WTC11 (cell line): ENCODE measurements at regions not wholly inside any gene's neighbourhood (a gene's known extent, or its start where the extent isn't known, plus 50 kb on each side); places are given as distances from the start of the nearest gene placed in this dataset.

ENCODE experiments used
- ATAC-seq: fragments of 200-7000 bp; cut with Tn5 transposase; 2 replicates; pipeline ENCODE4 v1.10.0; 2021; ENCODE audit warnings: mild to moderate bottlenecking, moderate library complexity
- CTCF ChIA-PET: fragments of 300-600 bp; sonication (Branson Sonifier 250); formaldehyde crosslinking; loops from one replicate; lab custom pipeline; 2021; ENCODE audit warnings: antibody characterized with exemption; lab: Charles Lee
- POLR2A ChIA-PET: fragments of 350-600 bp; sonication (Branson Sonifier 250); formaldehyde crosslinking; loops from one replicate; lab custom pipeline; 2021; ENCODE audit warnings: antibody characterized with exemption; lab: Charles Lee
- DNase-seq: peaks from one replicate; pipeline ENCODE4 v3.0.0; 2021; ENCODE audit warnings: low spot score
- H3K27ac Mint-ChIP-seq: 2 replicates; pipeline ENCODE4 v1.8.0; 2021; ENCODE audit warnings: mixed read lengths
- H3K27me3 Mint-ChIP-seq: 2 replicates; pipeline ENCODE4 v1.8.0; 2021; ENCODE audit warnings: low read depth, mild to moderate bottlenecking, moderate library complexity, mixed read lengths
- H3K36me3 Mint-ChIP-seq: 2 replicates; pipeline ENCODE4 v1.8.0; 2021; ENCODE audit warnings: mixed read lengths
- H3K4me1 Mint-ChIP-seq: 2 replicates; pipeline ENCODE4 v1.8.0; 2022; ENCODE audit warnings: mixed read lengths
- H3K4me3 Mint-ChIP-seq: 2 replicates; pipeline ENCODE4 v1.8.0; 2021; ENCODE audit warnings: mild to moderate bottlenecking, moderate library complexity, mixed read lengths
- H3K9me3 Mint-ChIP-seq: 2 replicates; pipeline ENCODE4 v1.8.0; 2021; ENCODE audit warnings: mixed read lengths
- ATF2 ChIP-seq: sonication (generic); formaldehyde crosslinking; IDR thresholded peaks from 2 replicates; pipeline ENCODE4 v1.8.1; 2022; ENCODE audit warnings: low read depth, missing genetic modification reagents, borderline replicate concordance
- ATF3 ChIP-seq: sonication (generic); formaldehyde crosslinking; conservative IDR thresholded peaks from 2 replicates; pipeline ENCODE4 v1.8.1; 2022; ENCODE audit warnings: mild to moderate bottlenecking, missing genetic modification reagents
- CDX4 ChIP-seq: fragments of 250-450 bp; sonication (Bioruptor Pico); IDR thresholded peaks from 2 replicates; pipeline ENCODE4 v1.9.0; 2021; ENCODE audit warnings: moderate library complexity, mild to moderate bottlenecking, inconsistent platforms, borderline replicate concordance
- CREB1 ChIP-seq: sonication (generic); formaldehyde crosslinking; IDR thresholded peaks from 2 replicates; pipeline ENCODE4 v1.8.0; 2023; ENCODE audit warnings: mild to moderate bottlenecking, missing genetic modification reagents
- E2F1 ChIP-seq: sonication (generic); formaldehyde crosslinking; IDR thresholded peaks from 2 replicates; pipeline ENCODE4 v1.8.0; 2022; ENCODE audit warnings: mild to moderate bottlenecking, missing genetic modification reagents
- E2F5 ChIP-seq: sonication (generic); formaldehyde crosslinking; IDR thresholded peaks from 2 replicates; pipeline ENCODE4 v1.8.1; 2022; ENCODE audit warnings: mild to moderate bottlenecking, moderate library complexity, missing genetic modification reagents
- FOXP1 ChIP-seq: sonication (generic); formaldehyde crosslinking; IDR thresholded peaks from 2 replicates; pipeline ENCODE4 v1.8.0; 2022; ENCODE audit warnings: missing genetic modification reagents, mild to moderate bottlenecking, moderate library complexity, borderline replicate concordance
- FOXP4 ChIP-seq: sonication (generic); formaldehyde crosslinking; IDR thresholded peaks from 2 replicates; pipeline ENCODE4 v1.8.0; 2022; ENCODE audit warnings: mild to moderate bottlenecking, missing genetic modification reagents
- GABPB1 ChIP-seq: sonication (generic); formaldehyde crosslinking; IDR thresholded peaks from 2 replicates; pipeline ENCODE4 v1.8.1; 2023; ENCODE audit warnings: mild to moderate bottlenecking, missing genetic modification reagents
- JAZF1 ChIP-seq: fragments of 250-450 bp; sonication (Bioruptor Pico); IDR thresholded peaks from 2 replicates; pipeline ENCODE4 v1.9.0; 2021; ENCODE audit warnings: moderate library complexity, mild to moderate bottlenecking, inconsistent platforms
- MLX ChIP-seq: sonication (generic); formaldehyde crosslinking; IDR thresholded peaks from 2 replicates; pipeline ENCODE4 v1.8.1; 2023; ENCODE audit warnings: mild to moderate bottlenecking, missing genetic modification reagents, moderate library complexity
- NFE2L1 ChIP-seq: sonication (generic); formaldehyde crosslinking; IDR thresholded peaks from 2 replicates; pipeline ENCODE4 v1.8.1; 2023; ENCODE audit warnings: missing genetic modification reagents
- NFYB ChIP-seq: sonication (generic); formaldehyde crosslinking; conservative IDR thresholded peaks from 2 replicates; pipeline ENCODE4 v1.8.0; 2022; ENCODE audit warnings: low read depth, missing genetic modification reagents
- PRRX2 ChIP-seq: fragments of 250-450 bp; sonication (Bioruptor Pico); IDR thresholded peaks from 2 replicates; pipeline ENCODE4 v1.8.0; 2021; ENCODE audit warnings: mild to moderate bottlenecking
- SMAD4 ChIP-seq: sonication (generic); formaldehyde crosslinking; IDR thresholded peaks from 2 replicates; pipeline ENCODE4 v1.8.0; 2022; ENCODE audit warnings: mild to moderate bottlenecking, missing genetic modification reagents
- SP1 ChIP-seq: sonication (generic); formaldehyde crosslinking; conservative IDR thresholded peaks from 2 replicates; pipeline ENCODE4 v1.8.1; 2022; ENCODE audit warnings: missing genetic modification reagents
- STAT6 ChIP-seq: sonication (generic); formaldehyde crosslinking; conservative IDR thresholded peaks from 2 replicates; pipeline ENCODE4 v1.8.1; 2023; ENCODE audit warnings: mild to moderate bottlenecking, low read depth, missing genetic modification reagents, moderate library complexity
- TP53 ChIP-seq: sonication (generic); formaldehyde crosslinking; IDR thresholded peaks from 2 replicates; pipeline ENCODE4 v1.8.1; 2023; ENCODE audit warnings: mild to moderate bottlenecking, missing genetic modification reagents
- ZNF232 ChIP-seq: sonication (generic); formaldehyde crosslinking; IDR thresholded peaks from 2 replicates; pipeline ENCODE4 v1.8.0; 2022; ENCODE audit warnings: mild to moderate bottlenecking, missing genetic modification reagents
- ZNF671 ChIP-seq: fragments of 250-450 bp; sonication (Bioruptor Pico); IDR thresholded peaks from 2 replicates; pipeline ENCODE4 v1.8.0; 2021; ENCODE audit warnings: mild to moderate bottlenecking

- H3K4me3 Mint-ChIP-seq, result no peak overlapping the region
- H3K27ac Mint-ChIP-seq, result no peak overlapping the region
- ChIA-PET CTCF (no interaction called here), POLR2A (no interaction called here)
- DNase-seq (no peak), ATAC-seq (no peak)
- peaks cover 2% of the 10 kb centered on the region for H3K27me3 Mint-ChIP-seq
- peaks cover 56% of the 10 kb centered on the region for H3K9me3 Mint-ChIP-seq
- no peak for TF ChIP-seq ZNF671
- TF ChIP-seq ATF2 (CRISPR knock-in tag), result no peak
- TF ChIP-seq ATF3 (CRISPR knock-in tag), result no peak
- TF ChIP-seq STAT6 (CRISPR knock-in tag), result no peak
- no peak for TF ChIP-seq FOXP4 (CRISPR knock-in tag)
- peaks cover 24% of the 10 kb centered on the region for H3K36me3 Mint-ChIP-seq
- H3K4me1 Mint-ChIP-seq, result no peaks in the 10 kb centered on the region
Measured at GRCh38 chr7:4444106-4444505, 238.0 kb upstream of the FOXK1 start.

- Mint-ChIP-seq H3K9me3 (peaks cover 61% of the 10 kb centered on the region), H3K4me3 (no peak overlapping the region), H3K36me3 (peaks cover 24% of the 10 kb centered on the region), H3K27me3 (peaks cover 2% of the 10 kb centered on the region), H3K4me1 (no peaks in the 10 kb centered on the region), H3K27ac (no peak overlapping the region)
- no peak for TF ChIP-seq E2F1
- TF ChIP-seq NFE2L1 (CRISPR knock-in tag), result no peak
- TF ChIP-seq JAZF1 (CRISPR knock-in tag), result no peak
- TF ChIP-seq GABPB1 (CRISPR knock-in tag), result no peak
- TF ChIP-seq CDX4 (CRISPR knock-in tag), result no peak
- TF ChIP-seq ZNF232 (CRISPR knock-in tag), result no peak
- no peak for TF ChIP-seq SMAD4 (CRISPR knock-in tag)
- no peak for TF ChIP-seq NFYB (CRISPR knock-in tag)
- no peak for TF ChIP-seq CREB1 (CRISPR knock-in tag)
- TF ChIP-seq ZNF671, result no peak
- TF ChIP-seq FOXP1 (CRISPR knock-in tag), result no peak
- TF ChIP-seq TP53 (CRISPR knock-in tag), result no peak
- TF ChIP-seq MLX (CRISPR knock-in tag), result no peak
- TF ChIP-seq SP1 (CRISPR knock-in tag), result no peak
- TF ChIP-seq E2F5 (CRISPR knock-in tag), result no peak
- TF ChIP-seq PRRX2, result no peak
- ChIA-PET POLR2A (no interaction called here), CTCF (no interaction called here)
- ATAC-seq (no peak), DNase-seq (no peak)
Measured at GRCh38 chr7:4445777-4446176, 236.3 kb upstream of the FOXK1 start.
